Chondrocyte (in vitro differentiated cells): ENCODE measurements at regions not wholly inside any gene's neighbourhood (a gene's known extent, or its start where the extent isn't known, plus 50 kb on each side); places are given as distances from the start of the nearest gene placed in this dataset.
"Not testable (repeated sequence)": the region's sequence is repeated elsewhere in the genome, so short reads cannot be mapped to it uniquely, and the experiment has no call there.

Experiments
- DNase-seq: peaks from one replicate; pipeline ENCODE4 v3.0.0; 2021; ENCODE audit warnings: mixed read lengths, low spot score
- H3K27ac Mint-ChIP-seq: one replicate; pipeline ENCODE4 v1.8.0; 2021; ENCODE audit warnings: mild to moderate bottlenecking, moderate library complexity, mixed read lengths; ENCODE audit not compliant: unreplicated experiment
- H3K27me3 Mint-ChIP-seq: 2 replicates; pipeline ENCODE4 v1.8.0; 2021; ENCODE audit warnings: low read depth, mixed read lengths
- H3K36me3 Mint-ChIP-seq: 2 replicates; pipeline ENCODE4 v1.8.0; 2021; ENCODE audit warnings: low read depth, mixed read lengths
- H3K4me1 Mint-ChIP-seq: 2 replicates; pipeline ENCODE4 v1.8.0; 2021; ENCODE audit warnings: low read depth, mild to moderate bottlenecking, mixed read lengths
- H3K4me3 Mint-ChIP-seq: one replicate; pipeline ENCODE4 v1.8.0; 2021; ENCODE audit warnings: mild to moderate bottlenecking, moderate library complexity, mixed read lengths; ENCODE audit not compliant: unreplicated experiment
- H3K9me3 Mint-ChIP-seq: 2 replicates; pipeline ENCODE4 v1.8.0; 2021; ENCODE audit warnings: low read depth, mixed read lengths
- CTCF ChIP-seq: fragments of 200-600 bp; sonication (generic); IDR thresholded peaks from 2 replicates; pipeline ENCODE4 v1.5.0; 2021; ENCODE audit warnings: antibody characterized with exemption, mild to moderate bottlenecking, moderate library complexity

- Mint-ChIP-seq H3K4me3 (no peak overlapping the region), H3K27me3 (no peaks in the 10 kb centered on the region), H3K9me3 (peaks cover 38% of the 10 kb centered on the region), H3K36me3 (peaks cover 2% of the 10 kb centered on the region), H3K4me1 (no peaks in the 10 kb centered on the region), H3K27ac (no peak overlapping the region)
- no peak for TF ChIP-seq CTCF
- DNase-seq = peak; percentile 40
Observed at GRCh38 chr13:19075418-19075817, 106.2 kb downstream of the TUBA3C start.

DNA sequence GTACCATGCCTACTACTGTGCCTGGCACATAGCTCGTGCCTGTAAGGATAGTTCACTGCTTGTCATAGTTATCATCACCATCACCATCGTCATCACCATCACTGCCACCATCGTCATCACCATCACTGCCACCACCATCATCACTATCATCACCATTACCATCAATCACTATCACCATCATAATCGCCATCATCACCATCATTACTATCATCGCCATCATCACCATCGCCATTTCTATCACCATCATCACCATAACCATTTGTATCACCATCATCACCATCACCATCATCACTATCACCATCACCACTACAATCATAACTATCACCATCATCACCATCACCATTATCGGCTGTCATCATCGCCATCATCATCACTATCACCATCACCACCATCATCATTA, 107.1 kb downstream of the TUBA3C start:
- Mint-ChIP-seq H3K9me3 (peaks cover 41% of the 10 kb centered on the region), H3K36me3 (peaks cover 2% of the 10 kb centered on the region)

GRCh38 chr13:19074106-19074505, 107.5 kb downstream of the TUBA3C start:
- not testable (repeated sequence) for H3K27me3 Mint-ChIP-seq, H3K4me1 Mint-ChIP-seq, H3K4me3 Mint-ChIP-seq, H3K36me3 Mint-ChIP-seq, H3K27ac Mint-ChIP-seq
- peak; percentile 30 for DNase-seq
- H3K9me3 Mint-ChIP-seq = peaks cover 38% of the 10 kb centered on the region

More for the DNA sequence above, 107.1 kb downstream of the TUBA3C start:
- H3K27ac Mint-ChIP-seq = no peak overlapping the region
- TF ChIP-seq CTCF = no peak
- no peaks in the 10 kb centered on the region for H3K27me3 Mint-ChIP-seq
- H3K4me3 Mint-ChIP-seq = no peak overlapping the region
- no peak for DNase-seq
- H3K4me1 Mint-ChIP-seq = no peaks in the 10 kb centered on the region

- H3K4me1 Mint-ChIP-seq, H3K4me3 Mint-ChIP-seq, H3K27ac Mint-ChIP-seq, DNase-seq, H3K36me3 Mint-ChIP-seq, H3K27me3 Mint-ChIP-seq: not testable (repeated sequence)
- peaks cover 36% of the 10 kb centered on the region for H3K9me3 Mint-ChIP-seq
Observed at GRCh38 chr13:19072956-19073706, 108.5 kb downstream of the TUBA3C start.

GRCh38 chr13:19072543-19072942, 109.1 kb downstream of the TUBA3C start:
- no peak for TF ChIP-seq CTCF
- H3K9me3 Mint-ChIP-seq = peaks cover 33% of the 10 kb centered on the region
- peaks cover 2% of the 10 kb centered on the region for H3K36me3 Mint-ChIP-seq
- no peak overlapping the region for H3K4me3 Mint-ChIP-seq
- DNase-seq = peak; percentile 59
- no peaks in the 10 kb centered on the region for H3K27me3 Mint-ChIP-seq
- no peak overlapping the region for H3K27ac Mint-ChIP-seq
- no peaks in the 10 kb centered on the region for H3K4me1 Mint-ChIP-seq

GRCh38 chr13:19071161-19071936, 110.3 kb downstream of the TUBA3C start:
- Mint-ChIP-seq H3K36me3 (peaks cover 2% of the 10 kb centered on the region), H3K27me3 (no peaks in the 10 kb centered on the region), H3K4me1 (no peaks in the 10 kb centered on the region), H3K4me3 (no peak overlapping the region), H3K9me3 (peaks cover 28% of the 10 kb centered on the region), H3K27ac (no peak overlapping the region)
- DNase-seq = peak; percentile 81
- TF ChIP-seq CTCF = no peak
